DND-41 (cell line): ENCODE measurements at regions not wholly inside any gene's neighbourhood (a gene's known extent, or its start where the extent isn't known, plus 50 kb on each side); places are given as distances from the start of the nearest gene placed in this dataset.

Experiments used
- ATAC-seq: fragments of 200-7000 bp; cut with Tn5 transposase; 3 replicates; pipeline ENCODE4 v1.9.1; 2021; ENCODE audit warnings: low read depth; ENCODE audit not compliant: insufficient read depth
- DNase-seq: peaks from one replicate; pipeline ENCODE4 v3.0.0-alpha.2; 2020
- H2AFZ ChIP-seq: 2 replicates; pipeline ENCODE4 v1.6.0; 2012; ENCODE audit warnings: low read depth, low read length
- H3K27ac ChIP-seq: 2 replicates; pipeline ENCODE4 v1.5.1; 2012; ENCODE audit warnings: low read length, inconsistent platforms
- H3K27me3 ChIP-seq: fragments of 200-600 bp; sonication (generic); 2 replicates; pipeline ENCODE4 v1.6.0; 2012; ENCODE audit warnings: low read length, mild to moderate bottlenecking, inconsistent platforms; ENCODE audit not compliant: insufficient read depth, poor library complexity
- H3K36me3 ChIP-seq: 2 replicates; pipeline ENCODE4 v1.5.1; 2012; ENCODE audit warnings: low read length, inconsistent platforms; ENCODE audit not compliant: insufficient read depth
- H3K4me1 ChIP-seq: 2 replicates; pipeline ENCODE4 v1.5.1; 2012; ENCODE audit warnings: mild to moderate bottlenecking, low read length; ENCODE audit not compliant: insufficient read depth
- H3K4me2 ChIP-seq: 2 replicates; pipeline ENCODE4 v1.6.0; 2012; ENCODE audit warnings: mild to moderate bottlenecking, moderate library complexity, low read length, inconsistent platforms; ENCODE audit not compliant: insufficient read depth
- H3K4me3 ChIP-seq, 2 experiments: fragments of 200-600 bp in 1 of 2; shearing (Covaris generic) in 1 of 2; 2 replicates each; pipeline ENCODE4 v1.5.1; 2012 to 2016; ENCODE audit warnings: inconsistent platforms in 2 of 2, low read length in 2 of 2, mild to moderate bottlenecking in 2 of 2, low read depth in 1 of 2, moderate library complexity in 1 of 2
- H3K79me2 ChIP-seq: 2 replicates; pipeline ENCODE4 v1.6.0; 2012; ENCODE audit warnings: low read length, inconsistent platforms; ENCODE audit not compliant: insufficient read depth
- H3K9ac ChIP-seq: 2 replicates; pipeline ENCODE4 v1.6.0; 2012; ENCODE audit warnings: low read depth, mild to moderate bottlenecking, inconsistent platforms, low read length, moderate library complexity
- H3K9me3 ChIP-seq: 2 replicates; pipeline ENCODE4 v1.5.1; 2012; ENCODE audit warnings: low read length, moderate library complexity, mild to moderate bottlenecking, inconsistent platforms; ENCODE audit not compliant: insufficient read depth, severe bottlenecking
- H4K20me1 ChIP-seq: 2 replicates; pipeline ENCODE4 v1.6.0; 2012; ENCODE audit warnings: low read length; ENCODE audit not compliant: insufficient read depth
- EZH2 ChIP-seq: IDR thresholded peaks from 3 replicates; pipeline ENCODE4 v1.6.1; 2012; ENCODE audit warnings: borderline replicate concordance, low read depth, mild to moderate bottlenecking, moderate library complexity, low read length, inconsistent platforms; ENCODE audit not compliant: severe bottlenecking
- TF ChIP-seq, protein P1 (sequence below): IDR thresholded peaks from 2 replicates; pipeline ENCODE4 v1.5.1; 2012; ENCODE audit warnings: borderline replicate concordance, low read length, moderate library complexity, mild to moderate bottlenecking; ENCODE audit not compliant: poor library complexity, severe bottlenecking; ENCODE audit errors: extremely low read depth

DNA sequence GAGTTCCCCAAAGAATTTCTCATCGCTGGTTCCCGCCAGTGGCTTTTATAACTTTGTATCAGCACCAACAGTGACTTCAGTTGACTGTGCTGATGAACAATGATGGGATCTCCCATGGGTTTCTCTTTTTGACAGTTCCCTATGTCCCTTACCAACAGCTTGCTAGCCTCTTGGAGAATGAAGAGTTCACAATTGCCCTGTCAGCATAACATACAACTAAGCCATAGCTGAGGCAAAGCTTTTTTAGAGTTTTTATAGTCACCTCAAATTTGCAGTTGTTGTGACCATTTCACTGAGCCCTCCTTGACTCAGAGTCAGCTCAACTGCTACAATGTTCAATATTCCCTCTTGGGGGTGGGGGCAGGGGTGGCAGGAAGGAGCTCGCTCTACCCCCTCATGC lies 179.8 kb downstream of the TFEC start:
- no peak overlapping the region for H2AFZ ChIP-seq
- no peak overlapping the region for H3K27ac ChIP-seq
- H3K9ac ChIP-seq: no peak overlapping the region
- no peaks in the 10 kb centered on the region for H4K20me1 ChIP-seq
- no peak for ATAC-seq
- peaks cover 5% of the 10 kb centered on the region for H3K27me3 ChIP-seq
- no peak overlapping the region for H3K4me3 ChIP-seq
- TF ChIP-seq, protein P1, sequence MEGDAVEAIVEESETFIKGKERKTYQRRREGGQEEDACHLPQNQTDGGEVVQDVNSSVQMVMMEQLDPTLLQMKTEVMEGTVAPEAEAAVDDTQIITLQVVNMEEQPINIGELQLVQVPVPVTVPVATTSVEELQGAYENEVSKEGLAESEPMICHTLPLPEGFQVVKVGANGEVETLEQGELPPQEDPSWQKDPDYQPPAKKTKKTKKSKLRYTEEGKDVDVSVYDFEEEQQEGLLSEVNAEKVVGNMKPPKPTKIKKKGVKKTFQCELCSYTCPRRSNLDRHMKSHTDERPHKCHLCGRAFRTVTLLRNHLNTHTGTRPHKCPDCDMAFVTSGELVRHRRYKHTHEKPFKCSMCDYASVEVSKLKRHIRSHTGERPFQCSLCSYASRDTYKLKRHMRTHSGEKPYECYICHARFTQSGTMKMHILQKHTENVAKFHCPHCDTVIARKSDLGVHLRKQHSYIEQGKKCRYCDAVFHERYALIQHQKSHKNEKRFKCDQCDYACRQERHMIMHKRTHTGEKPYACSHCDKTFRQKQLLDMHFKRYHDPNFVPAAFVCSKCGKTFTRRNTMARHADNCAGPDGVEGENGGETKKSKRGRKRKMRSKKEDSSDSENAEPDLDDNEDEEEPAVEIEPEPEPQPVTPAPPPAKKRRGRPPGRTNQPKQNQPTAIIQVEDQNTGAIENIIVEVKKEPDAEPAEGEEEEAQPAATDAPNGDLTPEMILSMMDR: no peak
- no peak for TF ChIP-seq EZH2
- no peaks in the 10 kb centered on the region for H3K79me2 ChIP-seq
- DNase-seq: no peak
- H3K4me1 ChIP-seq: no peaks in the 10 kb centered on the region
- H3K4me2 ChIP-seq: no peak overlapping the region
- no peaks in the 10 kb centered on the region for H3K36me3 ChIP-seq
- no peaks in the 10 kb centered on the region for H3K9me3 ChIP-seq

DNA sequence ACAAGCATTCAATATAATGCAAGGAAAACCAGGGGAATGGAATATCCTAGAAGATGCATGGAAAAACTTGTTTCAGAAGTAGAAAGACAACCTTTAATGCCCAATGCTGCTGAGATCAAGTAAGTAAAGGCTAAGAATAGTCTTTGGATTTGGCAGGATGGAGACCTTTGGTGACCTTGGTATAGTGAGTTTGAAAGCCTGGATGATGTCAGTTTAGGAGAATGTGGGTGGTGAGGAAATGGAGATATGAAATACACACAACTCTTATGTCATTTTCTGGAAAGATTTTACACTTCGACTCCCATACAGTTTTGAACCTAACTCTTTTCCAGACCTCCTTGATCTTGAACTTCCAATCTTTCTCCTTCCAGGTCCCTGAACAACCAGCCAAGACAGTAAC lies 185.7 kb downstream of the TFEC start:
- Histone ChIP-seq H3K4me2 (no peak overlapping the region), H3K4me1 (peaks cover 8% of the 10 kb centered on the region), H3K27me3 (peaks cover 4% of the 10 kb centered on the region), H3K79me2 (no peaks in the 10 kb centered on the region), H3K9me3 (no peaks in the 10 kb centered on the region), H2AFZ (no peak overlapping the region), H3K27ac (no peak overlapping the region), H3K9ac (no peak overlapping the region), H4K20me1 (no peaks in the 10 kb centered on the region), H3K4me3 (no peak overlapping the region), H3K36me3 (no peaks in the 10 kb centered on the region)
- TF ChIP-seq, protein P1: no peak
- TF ChIP-seq EZH2: no peak
- DNase-seq: no peak
- no peak for ATAC-seq

DNA sequence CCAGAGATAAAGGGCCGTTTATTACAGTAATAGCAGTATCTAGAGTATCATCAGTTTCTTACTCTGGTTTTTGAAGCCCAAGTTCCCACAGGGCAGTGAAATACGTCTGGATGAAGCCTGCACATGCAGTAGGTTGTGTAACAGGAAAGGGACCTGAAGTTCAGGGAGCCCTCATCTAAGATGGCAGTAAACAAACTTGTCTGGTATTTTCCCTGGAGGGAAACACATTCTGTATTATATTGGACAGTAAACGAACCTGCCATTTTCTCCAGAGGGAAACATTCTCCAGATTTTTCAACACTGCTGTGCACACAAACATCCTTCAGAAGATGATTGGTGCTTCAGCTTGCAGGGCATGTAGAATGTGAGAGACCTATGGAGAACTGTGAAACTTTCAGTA lies 189.9 kb downstream of the TFEC start:
- Histone ChIP-seq H3K27ac (no peak overlapping the region), H3K4me3 (no peak overlapping the region), H3K36me3 (no peaks in the 10 kb centered on the region), H3K4me1 (peaks cover 8% of the 10 kb centered on the region), H4K20me1 (no peaks in the 10 kb centered on the region), H3K9ac (no peak overlapping the region), H3K9me3 (no peaks in the 10 kb centered on the region), H3K79me2 (no peaks in the 10 kb centered on the region), H3K4me2 (no peak overlapping the region), H2AFZ (0 out of 2 replicates have a peak overlapping the region, but pooled peaks have one; percentile 12), H3K27me3 (peaks cover 4% of the 10 kb centered on the region)
- no peak for DNase-seq
- no peak for TF ChIP-seq EZH2
- TF ChIP-seq, protein P1: no peak
- no peak for ATAC-seq

DNA sequence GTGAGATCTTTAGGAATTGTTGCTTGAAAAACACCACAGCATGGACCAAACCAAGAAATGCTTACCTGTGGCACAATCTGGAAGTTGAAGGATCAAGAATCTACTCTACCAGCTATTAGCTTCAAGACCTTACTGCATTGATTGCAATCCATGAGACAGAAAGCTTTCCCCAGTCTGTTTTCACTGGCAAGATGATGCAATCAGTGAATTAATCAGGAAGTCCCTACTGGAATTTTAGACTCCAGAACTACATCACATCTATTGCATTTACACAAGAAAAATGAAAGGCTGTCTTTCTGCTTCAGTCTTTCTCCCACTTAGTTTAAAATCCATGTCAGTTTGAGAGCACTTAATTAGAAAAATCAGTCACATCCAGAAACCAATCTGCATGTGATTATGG lies 191.7 kb downstream of the TFEC start:
- DNase-seq: no peak
- H3K9ac ChIP-seq: no peak overlapping the region
- TF ChIP-seq, protein P1: no peak
- TF ChIP-seq EZH2: no peak
- no peaks in the 10 kb centered on the region for H3K9me3 ChIP-seq
- ATAC-seq: no peak
- H3K27ac ChIP-seq: no peak overlapping the region
- H3K79me2 ChIP-seq: no peaks in the 10 kb centered on the region
- H3K4me3 ChIP-seq: no peak overlapping the region
- H3K36me3 ChIP-seq: no peaks in the 10 kb centered on the region
- H3K4me1 ChIP-seq: peaks cover 8% of the 10 kb centered on the region
- H3K27me3 ChIP-seq: peaks cover 4% of the 10 kb centered on the region
- no peak overlapping the region for H3K4me2 ChIP-seq
- no peak overlapping the region for H2AFZ ChIP-seq
- no peaks in the 10 kb centered on the region for H4K20me1 ChIP-seq
